ENCODE measurements at regions not wholly inside any gene's neighbourhood (a gene's known extent, or its start where the extent isn't known, plus 50 kb on each side); places are given as distances from the start of the nearest gene placed in this dataset.

GRCh38 chr10:105644978-105645377 lies 1003.9 kb downstream of the SORCS3 start:
- Mint-ChIP-seq H3K9me3 (no peaks in the 10 kb centered on the region; the same call in 1 of the 2 replicates), H3K27me3 (ENCODE audit: low read depth) (no peaks in the 10 kb centered on the region), H3K36me3 (no peaks in the 10 kb centered on the region), H3K4me3 (no peak overlapping the region), H3K27ac (no peak overlapping the region), H3K4me1 (peaks cover 22% of the 10 kb centered on the region)
- POLR2A ChIA-PET, result no interaction called here
- CTCF ChIA-PET, result no interaction called here
- ATAC-seq (no peak), DNase-seq (ENCODE audit: low spot score) (no peak)
- TF ChIP-seq ZNF219 (CRISPR knock-in tag; IDR thresholded peaks at IDR 0.05; ENCODE audit: borderline replicate concordance) (no peak), PRRX2 (CRISPR knock-in tag; IDR thresholded peaks at IDR 0.05) (no peak), NR1H2 (CRISPR knock-in tag; IDR thresholded peaks at IDR 0.05) (no peak), E2F4 (CRISPR knock-in tag; IDR thresholded peaks at IDR 0.05; ENCODE audit: borderline replicate concordance, low read depth) (no peak), GABPB1 (CRISPR knock-in tag; IDR thresholded peaks at IDR 0.05) (no peak), ESRRA (CRISPR knock-in tag; IDR thresholded peaks at IDR 0.05; ENCODE audit: borderline replicate concordance) (no peak), ZNF263 (CRISPR knock-in tag; IDR thresholded peaks at IDR 0.05; ENCODE audit: low read depth) (no peak), ETV6 (CRISPR knock-in tag; IDR thresholded peaks at IDR 0.05) (no peak), PRDM15 (CRISPR knock-in tag; IDR thresholded peaks at IDR 0.05) (no peak), ZNF121 (CRISPR knock-in tag; IDR thresholded peaks at IDR 0.05) (no peak), TCF7 (CRISPR knock-in tag; IDR thresholded peaks at IDR 0.05; ENCODE audit: low read depth) (no peak), NFATC4 (CRISPR knock-in tag; IDR thresholded peaks at IDR 0.05) (no peak), ATF2 (CRISPR knock-in tag; IDR thresholded peaks at IDR 0.05; ENCODE audit: borderline replicate concordance, low read depth) (no peak)

GRCh38 chr10:105644559-105644958 lies 1003.5 kb downstream of the SORCS3 start:
- no peak for TF ChIP-seq ZNF512 (CRISPR knock-in tag; IDR thresholded peaks at IDR 0.05; ENCODE audit: borderline replicate concordance)
- TF ChIP-seq ZNF396 (CRISPR knock-in tag; IDR thresholded peaks at IDR 0.05; ENCODE audit: borderline replicate concordance), result no peak
- TF ChIP-seq FOXP1 (CRISPR knock-in tag; IDR thresholded peaks at IDR 0.05; ENCODE audit: borderline replicate concordance), result no peak
- TF ChIP-seq ZSCAN18 (CRISPR knock-in tag; IDR thresholded peaks at IDR 0.05), result no peak
- no peak for TF ChIP-seq ZBTB43 (CRISPR knock-in tag; IDR thresholded peaks at IDR 0.05)
- TF ChIP-seq STAT6 (CRISPR knock-in tag; conservative IDR thresholded peaks at IDR 0.05; ENCODE audit: low read depth), result no peak
- TF ChIP-seq GABPB1 (CRISPR knock-in tag; IDR thresholded peaks at IDR 0.05), result no peak
- no peak for TF ChIP-seq E2F1 (CRISPR knock-in tag; IDR thresholded peaks at IDR 0.05)
- TF ChIP-seq ETV6 (CRISPR knock-in tag; IDR thresholded peaks at IDR 0.05), result no peak
- no peak for TF ChIP-seq HMGA2 (CRISPR knock-in tag; IDR thresholded peaks at IDR 0.05)
- Mint-ChIP-seq H3K27ac (no peak overlapping the region), H3K9me3 (no peaks in the 10 kb centered on the region; the same call in 1 of the 2 replicates), H3K4me1 (peaks cover 18% of the 10 kb centered on the region), H3K4me3 (no peak overlapping the region), H3K27me3 (ENCODE audit: low read depth) (no peaks in the 10 kb centered on the region), H3K36me3 (no peaks in the 10 kb centered on the region)
- ChIA-PET CTCF (no interaction called here), POLR2A (no interaction called here)
- DNase-seq (ENCODE audit: low spot score) (no peak), ATAC-seq (no peak)
